AG08396 (cell line): ENCODE measurements at regions not wholly inside any gene's neighbourhood (a gene's known extent, or its start where the extent isn't known, plus 50 kb on each side); places are given as distances from the start of the nearest gene placed in this dataset.

ENCODE experiments used
- DNase-seq: peaks from one replicate; pipeline ENCODE4 v3.0.0; 2012; ENCODE audit warnings: low spot score, mixed read lengths

GRCh38 chr1:98034505-98034904 is 113.7 kb upstream of the DPYD start:
- no peak for DNase-seq

- DNase-seq, result no peak
These were observed 112.1 kb upstream of the DPYD start for GRCh38 chr1:98032958-98033357.

DNA sequence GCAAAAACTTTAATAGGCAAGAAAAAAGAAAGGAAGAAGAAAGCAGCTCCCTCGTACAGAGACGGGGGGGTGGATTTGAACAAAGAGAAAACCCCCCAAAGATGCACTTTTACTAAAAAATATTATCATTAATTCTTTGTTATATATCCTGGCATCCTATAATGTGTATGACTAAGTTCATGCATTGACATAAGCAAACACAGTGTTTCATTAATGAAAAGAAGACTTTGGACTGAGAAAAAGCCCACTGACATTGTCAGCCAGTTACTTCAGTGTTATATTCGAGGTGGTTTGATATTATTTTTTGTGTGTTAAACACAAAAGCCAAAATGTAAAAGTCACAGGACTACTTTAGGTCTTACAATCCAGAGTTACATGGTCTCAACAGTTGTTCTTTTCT is 110.1 kb upstream of the DPYD start:
- no peak for DNase-seq

GRCh38 chr1:98030483-98030882 is 109.6 kb upstream of the DPYD start:
- no peak for DNase-seq

- DNase-seq, result no peak
These were observed 108.0 kb upstream of the DPYD start for GRCh38 chr1:98028800-98029199.

GRCh38 chr1:98027103-98027705 is 106.4 kb upstream of the DPYD start:
- DNase-seq, result no peak

- DNase-seq, result no peak
These were observed 105.0 kb upstream of the DPYD start for GRCh38 chr1:98025858-98026257.

GRCh38 chr1:98021126-98021525 is 100.3 kb upstream of the DPYD start:
- no peak for DNase-seq

DNA sequence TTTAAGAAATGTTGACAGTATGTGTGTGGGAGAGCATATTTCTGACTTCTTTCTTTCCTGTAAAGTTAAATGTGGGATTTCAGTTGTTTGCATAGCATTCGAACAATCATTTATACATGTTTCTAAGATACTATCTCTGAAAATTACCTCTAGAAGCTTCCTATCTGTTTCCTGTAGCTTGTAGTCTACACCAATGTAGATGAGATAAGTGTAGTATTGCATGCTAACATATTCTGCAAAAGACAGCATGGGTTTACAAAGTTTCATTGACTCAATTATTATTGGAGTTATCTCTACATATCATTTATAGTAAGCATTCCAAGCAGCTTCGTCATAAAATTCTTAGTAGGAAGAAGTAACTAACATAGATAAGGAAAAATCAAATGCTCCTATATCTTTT is 98.9 kb upstream of the DPYD start:
- DNase-seq, result no peak

DNA sequence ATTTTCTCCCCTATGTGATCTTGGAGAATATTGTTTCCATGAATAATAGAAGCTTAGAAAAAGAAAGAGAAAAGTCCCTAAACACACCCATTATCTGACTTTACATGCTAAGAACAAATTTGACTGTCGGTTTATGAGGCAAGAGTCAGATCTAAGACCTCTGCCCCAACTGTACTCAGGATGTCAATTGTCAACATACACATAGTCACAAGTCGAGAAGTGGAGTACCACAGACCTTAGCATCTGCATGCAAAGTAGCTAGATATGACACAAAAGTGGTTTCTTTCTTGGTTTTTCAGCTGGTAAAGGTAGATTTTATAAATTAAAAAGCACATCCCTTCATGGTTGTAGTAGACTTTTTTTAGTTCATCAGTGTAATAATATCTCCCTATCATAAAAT is 97.2 kb upstream of the DPYD start:
- no peak for DNase-seq

DNA sequence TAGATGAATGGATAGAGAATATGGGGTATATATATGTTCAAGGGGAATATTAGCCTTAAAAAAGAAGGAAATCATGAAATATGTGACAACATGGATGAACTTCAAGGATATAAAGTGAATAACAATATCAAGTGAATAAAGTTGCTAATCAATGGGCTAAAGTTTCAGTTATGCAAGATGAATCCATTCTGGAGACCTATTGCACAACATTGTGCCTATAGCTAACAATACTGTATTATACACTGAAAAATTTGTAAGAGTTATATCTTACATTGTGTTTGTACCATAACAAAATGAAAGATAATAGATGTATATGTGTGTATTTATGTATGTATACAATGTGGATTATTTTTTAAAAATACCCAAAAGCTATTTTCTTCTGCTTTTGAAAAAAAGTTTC is 96.3 kb upstream of the DPYD start:
- DNase-seq, result no peak

- no peak for DNase-seq
These were observed 87.5 kb upstream of the DPYD start for GRCh38 chr1:98008373-98008772.

DNA sequence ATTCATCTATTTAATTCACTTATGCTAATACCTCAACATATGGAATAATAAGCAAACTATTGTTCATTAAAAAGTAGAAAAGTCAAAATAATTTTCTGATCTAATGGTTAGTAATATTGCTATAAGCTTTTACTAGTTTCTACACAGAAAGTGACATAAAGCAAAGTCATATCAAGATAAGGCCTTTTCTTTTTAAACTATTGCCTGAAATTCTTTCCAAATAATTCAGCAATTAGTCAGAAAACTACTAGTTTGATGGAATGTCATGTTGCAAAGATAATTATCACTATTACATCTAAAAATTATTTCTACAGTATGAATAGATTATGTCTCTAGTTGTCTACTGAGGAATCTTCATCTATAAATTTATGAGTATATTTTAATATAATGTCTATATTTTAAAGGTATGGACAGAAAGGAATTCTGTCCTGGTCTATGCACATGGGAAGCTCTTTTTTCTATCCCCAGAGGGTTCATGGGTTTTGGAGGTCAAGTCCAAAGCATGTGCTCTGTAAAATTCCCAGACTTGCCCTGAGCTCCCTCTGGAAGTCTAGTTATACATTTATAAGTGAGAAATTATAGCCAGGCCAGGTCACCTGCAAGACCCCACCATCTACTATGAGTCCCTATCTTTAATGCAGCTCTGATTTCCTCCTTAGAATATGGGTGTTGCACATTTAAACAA is 84.6 kb upstream of the DPYD start:
- DNase-seq, result no peak

GRCh38 chr1:98003442-98003841 is 82.6 kb upstream of the DPYD start:
- DNase-seq, result no peak

- no peak for DNase-seq
These were observed 81.5 kb upstream of the DPYD start for GRCh38 chr1:98002288-98002687.

DNA sequence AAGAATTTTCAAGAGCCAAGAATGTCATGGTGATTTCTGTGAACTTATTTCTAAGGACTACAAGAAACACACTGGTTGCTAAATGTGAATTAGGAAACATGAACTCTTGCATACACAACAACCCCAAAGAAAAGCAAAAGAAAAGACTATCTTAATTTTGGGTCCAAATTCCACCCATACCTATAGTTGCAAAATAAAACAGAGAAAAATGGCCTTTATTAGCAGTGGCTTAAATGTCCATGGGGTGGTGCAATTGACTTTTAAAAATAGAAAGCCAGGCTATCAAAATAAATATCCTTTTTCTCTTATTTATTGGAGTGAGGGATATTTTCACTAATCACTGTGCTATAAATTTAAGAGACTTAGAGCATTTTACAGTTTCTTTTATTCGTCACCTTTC is 80.9 kb upstream of the DPYD start:
- DNase-seq, result no peak

- peak; percentile 39 for DNase-seq
These were observed 78.5 kb upstream of the DPYD start for GRCh38 chr1:97999320-97999719.

GRCh38 chr1:97996880-97997279 is 76.0 kb upstream of the DPYD start:
- DNase-seq, result no peak

DNA sequence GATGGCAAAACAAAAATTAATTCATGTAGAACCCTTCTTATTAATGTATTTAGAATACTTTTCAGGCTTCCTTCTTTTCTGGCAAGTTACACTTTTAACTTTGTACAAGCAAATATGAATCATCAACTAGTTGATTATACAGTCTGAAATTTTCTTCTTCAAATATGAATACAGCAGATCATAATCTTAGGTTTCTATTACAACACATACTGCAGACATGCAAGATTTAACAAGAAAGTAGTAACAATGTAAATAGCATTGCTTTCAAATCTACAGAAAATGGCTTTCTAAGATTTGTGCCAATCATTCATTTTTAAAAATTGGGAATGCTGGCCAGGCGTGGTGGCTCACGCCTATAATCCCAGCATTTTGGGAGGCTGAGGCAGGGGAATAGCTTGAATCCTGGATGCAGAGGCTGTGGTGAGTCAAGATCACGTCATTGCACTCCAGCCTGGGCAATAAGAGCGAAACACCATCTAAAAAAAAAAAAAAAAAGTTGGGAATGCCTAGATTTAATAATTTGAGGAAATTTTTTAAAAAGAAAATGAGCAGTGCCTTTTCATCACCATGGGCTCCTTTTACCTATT is 68.4 kb upstream of the DPYD start:
- DNase-seq, result no peak

GRCh38 chr1:97986041-97987005 is 65.5 kb upstream of the DPYD start:
- no peak for DNase-seq

DNA sequence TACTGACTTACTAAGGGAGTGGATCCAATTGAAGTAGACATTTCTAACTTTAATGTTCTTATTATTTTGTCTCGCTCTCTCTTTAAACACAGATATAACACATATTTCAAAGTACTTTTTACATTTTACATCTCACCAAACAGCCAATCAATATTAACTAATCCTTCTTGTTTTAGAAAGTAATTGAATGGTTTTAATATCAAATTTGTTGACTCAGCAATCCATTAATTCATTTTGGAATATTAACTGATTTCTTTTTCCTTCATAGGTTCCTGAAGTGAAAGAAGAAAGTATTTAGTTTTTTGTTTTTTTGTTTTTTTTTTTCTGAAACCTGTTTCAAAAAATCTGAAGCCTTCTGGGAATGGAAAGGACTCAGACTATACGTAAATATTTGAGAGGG is 62.3 kb upstream of the DPYD start:
- no peak for DNase-seq

DNA sequence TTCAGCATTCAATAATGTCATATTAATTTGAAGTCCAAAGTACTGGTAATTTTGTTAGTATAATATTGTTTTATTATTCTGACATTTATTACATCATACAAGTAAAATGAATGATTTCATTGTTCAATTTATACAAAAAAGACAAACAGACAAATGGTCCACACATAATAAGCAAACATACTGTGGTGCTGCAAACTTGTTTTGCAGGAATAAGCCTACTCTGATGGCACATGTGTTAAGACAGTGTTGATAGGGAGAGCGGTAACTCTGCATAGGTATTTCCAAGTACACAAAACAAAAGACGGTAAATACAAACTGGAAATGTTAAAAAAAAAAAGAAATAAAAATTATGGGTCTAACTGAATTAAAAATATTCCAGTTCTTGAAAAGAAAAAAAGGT is 59.7 kb upstream of the DPYD start:
- no peak for DNase-seq

DNA sequence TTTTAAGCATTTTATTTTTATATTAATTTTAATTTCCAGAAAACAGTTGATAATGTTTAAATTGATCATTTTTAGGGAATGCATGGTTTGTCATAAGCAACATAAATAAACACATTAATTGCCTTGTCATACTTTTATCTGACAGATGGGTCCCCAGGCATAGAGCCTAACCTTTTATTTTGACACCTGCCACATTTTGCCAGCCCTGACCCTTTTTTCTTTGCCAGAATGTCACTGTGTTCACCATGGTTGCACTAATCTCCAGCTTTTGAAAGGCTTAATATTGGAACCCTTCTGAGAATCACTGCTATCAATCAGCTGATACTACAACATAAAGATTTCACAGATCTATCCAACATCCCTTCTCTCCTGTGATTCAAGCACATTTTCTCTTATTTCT is 56.0 kb upstream of the DPYD start:
- no peak for DNase-seq
